ENCODE measurements at regions not wholly inside any gene's neighbourhood (a gene's known extent, or its start where the extent isn't known, plus 50 kb on each side); places are given as distances from the start of the nearest gene placed in this dataset.

DNA sequence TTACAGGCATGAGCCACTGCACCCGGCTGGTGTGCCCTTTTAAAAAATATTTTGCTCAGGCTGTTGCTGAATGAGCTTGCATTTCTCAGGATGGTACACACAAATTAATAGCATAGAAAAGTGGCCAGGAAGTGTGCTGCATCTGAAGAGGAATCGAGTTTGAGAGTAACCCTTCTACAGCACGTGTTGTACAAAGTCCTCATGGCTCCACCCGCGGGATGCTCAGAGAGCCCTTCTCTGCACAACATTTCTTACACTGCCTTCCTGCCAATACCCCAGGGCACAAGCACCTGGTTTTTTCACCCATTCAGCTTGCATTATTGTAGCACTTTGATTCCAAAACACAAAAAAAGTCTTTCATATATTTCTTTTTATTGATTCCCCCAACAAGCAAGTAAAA is 90.1 kb upstream of the NEDD4L start:
- no peak for TF ChIP-seq CTCF (IDR thresholded peaks at IDR 0.05; ENCODE audit: control extremely low read depth in 1 of 3, insufficient read depth in 1 of 3, low read depth in 1 of 3, low read length in 3 of 3)
- TF ChIP-seq MAX (IDR thresholded peaks at IDR 0.05), result no peak
- TF ChIP-seq YY1 (IDR thresholded peaks at IDR 0.05; ENCODE audit: low read depth, low read length), result no peak
- no peak for TF ChIP-seq SRF (IDR thresholded peaks at IDR 0.05; ENCODE audit: low read depth, low read length)
- no peak for TF ChIP-seq TBP (IDR thresholded peaks at IDR 0.05; ENCODE audit: low read depth, low read length)
- TF ChIP-seq MAFK (IDR thresholded peaks at IDR 0.05; ENCODE audit: low read depth, low read length), result no peak
- no peak for TF ChIP-seq RNF2 (IDR thresholded peaks at IDR 0.05; ENCODE audit: borderline replicate concordance, low read depth, low read length, missing control alignments, poor library complexity, severe bottlenecking)
- no peak for TF ChIP-seq EZH2 (IDR thresholded peaks at IDR 0.05; ENCODE audit: low read depth, low read length, severe bottlenecking)
- no peak for TF ChIP-seq TCF12 (IDR thresholded peaks at IDR 0.05; ENCODE audit: low read depth, low read length)
